B cell (primary cell): ENCODE measurements at regions not wholly inside any gene's neighbourhood (a gene's known extent, or its start where the extent isn't known, plus 50 kb on each side); places are given as distances from the start of the nearest gene placed in this dataset.
"Not testable (repeated sequence)": the region's sequence is repeated elsewhere in the genome, so short reads cannot be mapped to it uniquely, and the experiment has no call there.

ENCODE experiments used
- ATAC-seq: fragments of 200-7000 bp; cut with Tn5 transposase; one replicate; pipeline ENCODE4 v1.10.0; 2021; ENCODE audit warnings: low read depth, mild to moderate bottlenecking, moderate number of reproducible peaks, moderate library complexity
- CTCF ChIA-PET: fragments of 350-600 bp; sonication (Branson Sonifier 250); formaldehyde crosslinking; loops from one replicate; lab custom pipeline; 2021; ENCODE audit warnings: antibody characterized with exemption, inconsistent platforms; lab: Charles Lee
- POLR2A ChIA-PET: fragments of 350-600 bp; sonication (Branson Sonifier 250); formaldehyde crosslinking; loops from one replicate; lab custom pipeline; 2021; ENCODE audit warnings: antibody characterized with exemption; lab: Charles Lee
- DNase-seq: peaks from one replicate; pipeline ENCODE4 v3.0.0; 2013
- H2AFZ ChIP-seq: 2 replicates; pipeline ENCODE4 v1.6.1; 2012; ENCODE audit warnings: mild to moderate bottlenecking, low read depth, low read length; ENCODE audit not compliant: insufficient read depth, poor library complexity, severe bottlenecking
- H3K27ac ChIP-seq, 2 donors: 1 replicate in 1 of 2; 2 replicates in 1 of 2; pipeline ENCODE4 v1.5.1; 2012 to 2013; ENCODE audit warnings: low read length in 2 of 2, mild to moderate bottlenecking in 2 of 2, moderate library complexity in 1 of 2
- H3K27me3 ChIP-seq, 4 experiments: fragments of 200-600 bp in 1 of 4; sonication (generic) in 1 of 4; replicated peaks in 1 of 4; 1 replicate in 2 of 4; 2 replicates in 2 of 4; pipeline versions ENCODE4 v1.6.1 to v1.7.0; 2013 to 2016; ENCODE audit warnings: low read length in 3 of 4, mild to moderate bottlenecking in 2 of 4, mixed read lengths in 1 of 4, moderate library complexity in 1 of 4; ENCODE audit not compliant: insufficient read depth in 4 of 4, control insufficient read depth in 3 of 4; ENCODE audit errors: control extremely low read depth in 1 of 4
- H3K36me3 ChIP-seq, 2 experiments: replicated peaks in 1 of 2; 1 replicate in 1 of 2; 2 replicates in 1 of 2; pipeline versions ENCODE4 v1.6.1 to v1.7.1; 2013; ENCODE audit warnings: low read length in 1 of 2; ENCODE audit not compliant: insufficient read depth in 2 of 2, control insufficient read depth in 1 of 2; ENCODE audit errors: control extremely low read depth in 1 of 2, extremely low read depth in 1 of 2
- H3K4me1 ChIP-seq, 2 donors: fragments of 200-600 bp in 1 of 2; sonication (generic) in 1 of 2; 1 replicate in 1 of 2; 2 replicates in 1 of 2; pipeline versions ENCODE4 v1.5.1 to v1.6.1; 2013 to 2017; ENCODE audit warnings: low read length in 2 of 2; ENCODE audit not compliant: control insufficient read depth in 2 of 2, insufficient read depth in 2 of 2
- H3K4me2 ChIP-seq: replicated peaks from 2 replicates; pipeline ENCODE3; 2012; ENCODE audit warnings: mild to moderate bottlenecking, low read depth, low read length; ENCODE audit not compliant: poor library complexity, severe bottlenecking
- H3K4me3 ChIP-seq, 5 experiments: fragments of 200-600 bp in 1 of 5; sonication (generic) in 1 of 5; 1 replicate in 3 of 5; 2 replicates in 2 of 5; pipeline versions ENCODE4 v1.5.1 to v1.7.0; 2011 to 2016; ENCODE audit warnings: low read length in 4 of 5, mild to moderate bottlenecking in 4 of 5, low read depth in 2 of 5, control low read depth in 1 of 5, moderate library complexity in 1 of 5; ENCODE audit not compliant: insufficient read depth in 1 of 5; ENCODE audit errors: control extremely low read depth in 1 of 5, extremely low read depth in 1 of 5
- H3K79me2 ChIP-seq: fragments of 200-600 bp; sonication (generic); one replicate; pipeline ENCODE4 v1.6.0; 2016; ENCODE audit warnings: low read length; ENCODE audit not compliant: control insufficient read depth, insufficient read depth
- H3K9ac ChIP-seq: fragments of 200-600 bp; sonication (generic); 2 replicates; pipeline ENCODE4 v1.6.1; 2017; ENCODE audit warnings: mild to moderate bottlenecking, low read length, moderate library complexity
- H3K9me3 ChIP-seq, 3 donors: one replicate each; pipeline versions ENCODE4 v1.6.1 to v1.7.1; 2013; ENCODE audit warnings: low read length in 2 of 3; ENCODE audit not compliant: control insufficient read depth in 2 of 3, insufficient read depth in 1 of 3; ENCODE audit errors: control extremely low read depth in 1 of 3
- H4K20me1 ChIP-seq: 2 replicates; pipeline ENCODE4 v1.6.0; 2012; ENCODE audit warnings: mild to moderate bottlenecking, low read length; ENCODE audit not compliant: insufficient read depth, control insufficient read depth, poor library complexity, severe bottlenecking
- H3K27ac Mint-ChIP-seq: one replicate; pipeline ENCODE4 v1.8.0; 2021; ENCODE audit warnings: mixed read lengths
- H3K27me3 Mint-ChIP-seq: one replicate; pipeline ENCODE4 v1.8.0; 2021; ENCODE audit warnings: mixed read lengths
- H3K4me1 Mint-ChIP-seq: one replicate; pipeline ENCODE4 v1.8.0; 2021; ENCODE audit warnings: mixed read lengths
- H3K4me3 Mint-ChIP-seq: one replicate; pipeline ENCODE4 v1.8.0; 2021; ENCODE audit warnings: mixed read lengths
- H3K9me3 Mint-ChIP-seq: one replicate; pipeline ENCODE4 v1.8.0; 2022; ENCODE audit warnings: mixed read lengths; ENCODE audit not compliant: insufficient read depth
- CTCF ChIP-seq: fragments of 200-600 bp; IDR thresholded peaks from one replicate; pipeline ENCODE4 v1.8.0; 2022; ENCODE audit warnings: antibody characterized with exemption, mild to moderate bottlenecking
- EZH2 ChIP-seq: IDR thresholded peaks from 2 replicates; pipeline ENCODE4 v1.6.1; 2012; ENCODE audit warnings: borderline replicate concordance, low read depth, mild to moderate bottlenecking, moderate library complexity, low read length; ENCODE audit not compliant: insufficient read depth, poor library complexity, severe bottlenecking
- WGBS: methylation state at CpG from one replicate; pipeline ENCODE4 v1.1.5; 2013; ENCODE audit warnings: missing lambda C conversion rate; ENCODE audit not compliant: insufficient coverage; 5-methylcytosine and 5-hydroxymethylcytosine counted together
- intact Hi-C: fragments of 100-400 bp; cut with micrococcal nuclease; formaldehyde crosslinking; loops from one replicate; pipeline ENCODE4 v1.10.0; 2022

GRCh38 chr16:29107299-29107698, 122.4 kb downstream of the LAT start:
- TF ChIP-seq CTCF: no peak
- no peak for TF ChIP-seq EZH2
- CTCF ChIA-PET: no interaction called here
- POLR2A ChIA-PET: no interaction called here
- Mint-ChIP-seq H3K4me1 (no peaks in the 10 kb centered on the region), H3K27me3 (no peaks in the 10 kb centered on the region), H3K9me3 (no peaks in the 10 kb centered on the region), H3K27ac (no peak overlapping the region), H3K4me3 (no peak overlapping the region)
- Histone ChIP-seq H3K9me3 (no peaks in the 10 kb centered on the region), H3K4me1 (no peaks in the 10 kb centered on the region), H3K4me3 (no peak overlapping the region), H3K27me3 (no peaks in the 10 kb centered on the region), H3K27ac (no peak overlapping the region), H4K20me1 (no peaks in the 10 kb centered on the region), H2AFZ (no peak overlapping the region), H3K36me3 (peaks cover 0 to 5% of the 10 kb centered on the region in 2 experiments), H3K4me2 (no peak overlapping the region), H3K9ac (no peak overlapping the region), H3K79me2 (no peaks in the 10 kb centered on the region)
- ATAC-seq: no peak
- WGBS: 91% methylated on average over 16 of the region's 21 CpGs
- DNase-seq: no peak
- intact Hi-C loops: no loop called here

DNA sequence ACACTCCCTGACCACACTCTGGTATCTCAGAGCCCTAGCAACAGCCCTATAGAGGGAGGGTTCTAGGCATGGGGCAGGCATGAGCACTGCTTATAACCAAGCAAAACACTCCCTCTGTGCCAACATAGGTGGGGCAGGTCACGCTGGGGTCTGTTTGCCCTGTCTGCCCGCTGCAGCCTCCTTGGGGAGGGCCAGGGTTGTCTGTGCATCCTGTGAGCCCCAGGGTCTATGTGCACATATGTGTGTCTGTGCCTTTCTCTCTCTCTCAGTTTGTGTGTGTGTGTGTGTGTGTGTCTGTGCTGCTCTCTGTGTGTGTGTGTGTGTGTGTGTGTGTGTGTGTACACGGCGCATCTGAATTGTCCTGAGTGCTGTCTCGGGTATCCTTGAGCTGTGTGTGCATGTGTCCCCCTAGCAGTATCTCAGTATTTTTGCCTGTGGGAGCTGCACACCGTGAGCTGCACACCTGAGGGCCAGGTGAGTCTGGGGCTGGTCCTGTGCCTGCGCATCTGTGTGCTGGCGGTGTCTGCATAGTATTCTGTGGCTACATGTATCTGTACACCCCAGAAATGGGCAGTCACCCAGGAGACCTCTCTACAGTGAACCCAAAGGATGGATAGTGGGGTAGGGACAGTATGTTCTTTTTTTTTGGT, 121.5 kb downstream of the LAT start:
- DNase-seq, H3K27me3 ChIP-seq, H3K79me2 ChIP-seq, H3K36me3 ChIP-seq, H3K4me1 Mint-ChIP-seq, H3K4me3 ChIP-seq, H3K27me3 Mint-ChIP-seq, intact Hi-C loops, POLR2A ChIA-PET, CTCF ChIA-PET, H3K4me2 ChIP-seq, H3K9me3 Mint-ChIP-seq, H3K9ac ChIP-seq, H3K4me3 Mint-ChIP-seq, H3K4me1 ChIP-seq, H3K9me3 ChIP-seq, H4K20me1 ChIP-seq, H3K27ac Mint-ChIP-seq, ATAC-seq, H3K27ac ChIP-seq, H2AFZ ChIP-seq: not testable (repeated sequence)
- WGBS: no CpG with 5 or more reads among the region's 8 CpGs

- ATAC-seq, H3K9ac ChIP-seq, intact Hi-C loops, H3K36me3 ChIP-seq, H3K27me3 Mint-ChIP-seq, H3K9me3 ChIP-seq, CTCF ChIA-PET, H3K4me1 ChIP-seq, H4K20me1 ChIP-seq, H3K4me1 Mint-ChIP-seq, H3K27ac Mint-ChIP-seq, POLR2A ChIA-PET, H3K27ac ChIP-seq, DNase-seq, H3K9me3 Mint-ChIP-seq, H2AFZ ChIP-seq, H3K4me3 Mint-ChIP-seq, H3K27me3 ChIP-seq, H3K79me2 ChIP-seq, H3K4me3 ChIP-seq, H3K4me2 ChIP-seq: not testable (repeated sequence)
- no CpG with 5 or more reads among the region's 4 CpGs for WGBS
Measured at GRCh38 chr16:29104600-29104999, 119.7 kb downstream of the LAT start.
